HEK293 (cell line): ENCODE measurements at regions not wholly inside any gene's neighbourhood (a gene's known extent, or its start where the extent isn't known, plus 50 kb on each side); places are given as distances from the start of the nearest gene placed in this dataset.

Source experiments
- CTCF ChIA-PET: fragments of 350-600 bp; formaldehyde crosslinking; extraction: SDS; loops from one replicate; lab custom pipeline; 2021; ENCODE audit warnings: antibody characterized with exemption; lab: Yijun Ruan, JAX
- POLR2A ChIA-PET: fragments of 300-600 bp; formaldehyde crosslinking; extraction: SDS; loops from one replicate; lab custom pipeline; 2020; ENCODE audit warnings: antibody characterized with exemption, inconsistent platforms; lab: Yijun Ruan, JAX
- H3K27ac ChIP-seq: fragments of 200-500 bp; sonication (Bioruptor generic); 2 replicates; pipeline ENCODE4 v1.5.1; 2014; ENCODE audit warnings: low read depth, low read length, control low read depth, inconsistent platforms; ENCODE audit errors: extremely low read depth
- H3K36me3 ChIP-seq, 2 experiments: fragments of 200-500 bp in 1 of 2; sonication (Bioruptor generic) in 1 of 2; 1 replicate in 1 of 2; 2 replicates in 1 of 2; pipeline ENCODE4 v1.5.1; 2014 to 2017; ENCODE audit warnings: inconsistent platforms in 2 of 2, low read length in 2 of 2; ENCODE audit not compliant: control insufficient read depth in 2 of 2, insufficient read depth in 1 of 2
- H3K4me1 ChIP-seq: fragments of 200-500 bp; sonication (Bioruptor generic); 2 replicates; pipeline ENCODE4 v1.5.1; 2014; ENCODE audit warnings: mild to moderate bottlenecking, low read length, inconsistent platforms; ENCODE audit not compliant: control insufficient read depth, insufficient read depth
- H3K4me3 ChIP-seq: 2 replicates; pipeline ENCODE4 v1.5.1; 2011; ENCODE audit warnings: low read depth, mild to moderate bottlenecking, control low read depth, low read length, moderate library complexity
- H3K9me3 ChIP-seq: fragments of 200-500 bp; sonication (Bioruptor generic); 2 replicates; pipeline ENCODE4 v1.5.1; 2014; ENCODE audit warnings: low read depth, low read length, inconsistent platforms; ENCODE audit not compliant: control insufficient read depth, insufficient read depth
- TCF7L2 ChIP-seq: IDR thresholded peaks from 2 replicates; pipeline ENCODE4 v1.6.1; 2011; ENCODE audit warnings: low read depth, mild to moderate bottlenecking, inconsistent platforms, low read length, moderate library complexity, borderline replicate concordance
- WT1 ChIP-seq: fragments of 450-650 bp; formaldehyde crosslinking; IDR thresholded peaks from 2 replicates; pipeline ENCODE4 v1.5.1; 2016; ENCODE audit warnings: missing biosample characterization, missing genetic modification characterization
- ZBTB7A ChIP-seq: fragments of 450-650 bp; formaldehyde crosslinking; IDR thresholded peaks from 2 replicates; pipeline ENCODE4 v1.5.1; 2016; ENCODE audit warnings: low read depth, missing biosample characterization, missing genetic modification characterization
- ZNF302 ChIP-seq: fragments of 450-650 bp; formaldehyde crosslinking; IDR thresholded peaks from 2 replicates; pipeline ENCODE4 v1.5.1; 2016; ENCODE audit warnings: missing biosample characterization, missing genetic modification characterization, low read depth
- ZNF549 ChIP-seq: fragments of 450-650 bp; IDR thresholded peaks from 2 replicates; pipeline ENCODE4 v1.5.1; 2018; ENCODE audit warnings: missing biosample characterization, missing genetic modification characterization, mild to moderate bottlenecking, inconsistent platforms, moderate library complexity
- ZNF560 ChIP-seq: fragments of 450-650 bp; formaldehyde crosslinking; IDR thresholded peaks from 2 replicates; pipeline ENCODE4 v1.5.1; 2017; ENCODE audit warnings: missing biosample characterization, missing genetic modification characterization, borderline replicate concordance
- ZNF692 ChIP-seq: fragments of 450-650 bp; formaldehyde crosslinking; IDR thresholded peaks from 2 replicates; pipeline ENCODE4 v1.5.1; 2016; ENCODE audit warnings: missing biosample characterization, missing genetic modification characterization
- TF ChIP-seq, protein P1 (sequence below): fragments of 450-650 bp; formaldehyde crosslinking; IDR thresholded peaks from 2 replicates; pipeline ENCODE4 v1.5.1; 2016; ENCODE audit warnings: missing biosample characterization, missing genetic modification characterization
- TF ChIP-seq, protein P2 (sequence below): fragments of 450-650 bp; formaldehyde crosslinking; IDR thresholded peaks from 2 replicates; pipeline ENCODE4 v1.5.1; 2017; ENCODE audit warnings: missing biosample characterization, missing genetic modification characterization
- TF ChIP-seq, protein P3 (sequence below): fragments of 450-650 bp; formaldehyde crosslinking; IDR thresholded peaks from 2 replicates; pipeline ENCODE4 v1.5.1; 2016; ENCODE audit warnings: missing biosample characterization, missing genetic modification characterization, borderline replicate concordance
- TF ChIP-seq, protein P4 (sequence below): fragments of 450-650 bp; formaldehyde crosslinking; conservative IDR thresholded peaks from 2 replicates; pipeline ENCODE4 v1.5.1; 2016; ENCODE audit warnings: low read depth, missing biosample characterization, missing genetic modification characterization
- TF ChIP-seq, protein P5 (sequence below): fragments of 450-650 bp; IDR thresholded peaks from 2 replicates; pipeline ENCODE4 v1.5.1; 2018; ENCODE audit warnings: missing biosample characterization, mild to moderate bottlenecking, missing genetic modification characterization
- TF ChIP-seq, protein P6 (sequence below): fragments of 450-650 bp; formaldehyde crosslinking; IDR thresholded peaks from 2 replicates; pipeline ENCODE4 v1.5.1; 2017; ENCODE audit warnings: missing biosample characterization, missing genetic modification characterization

DNA sequence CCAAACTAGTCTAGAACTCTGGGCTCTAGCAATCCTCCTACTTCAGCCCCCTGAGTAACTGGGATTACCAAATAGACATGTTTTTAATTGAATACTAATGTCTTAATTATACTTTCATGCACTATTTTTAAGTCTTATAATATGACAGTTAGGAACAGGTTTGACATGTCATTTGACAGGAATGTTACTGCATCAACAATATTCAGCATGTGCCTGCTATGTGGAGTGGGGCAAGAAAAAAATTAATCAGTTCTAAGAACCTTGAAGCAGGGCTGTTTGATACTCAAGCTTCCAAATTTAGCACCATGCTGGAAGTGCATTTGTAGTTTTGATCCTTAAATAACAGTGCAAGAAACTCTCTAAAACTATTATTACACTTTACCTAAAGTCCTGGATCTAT, 265.3 kb downstream of the MZT1 start:
- ChIA-PET POLR2A (no interaction called here), CTCF (interaction anchor here (0.5 kb wide), 1 partner anchor 480 kb away, joined by 4 read pairs; no protein-coding TSS in a partner anchor)
- H3K4me1 ChIP-seq: no peaks in the 10 kb centered on the region

GRCh38 chr13:72458701-72459100, 268.7 kb downstream of the MZT1 start:
- Histone ChIP-seq H3K4me1 (no peaks in the 10 kb centered on the region), H3K27ac (no peak overlapping the region), H3K9me3 (no peaks in the 10 kb centered on the region), H3K36me3 (no peaks in the 10 kb centered on the region), H3K4me3 (no peak overlapping the region)
- ChIA-PET CTCF (interaction anchor here (0.6 kb wide), 1 partner anchor 1012 kb away, joined by 3 read pairs; no protein-coding TSS in a partner anchor), POLR2A (no interaction called here)
- TF ChIP-seq, protein P1, sequence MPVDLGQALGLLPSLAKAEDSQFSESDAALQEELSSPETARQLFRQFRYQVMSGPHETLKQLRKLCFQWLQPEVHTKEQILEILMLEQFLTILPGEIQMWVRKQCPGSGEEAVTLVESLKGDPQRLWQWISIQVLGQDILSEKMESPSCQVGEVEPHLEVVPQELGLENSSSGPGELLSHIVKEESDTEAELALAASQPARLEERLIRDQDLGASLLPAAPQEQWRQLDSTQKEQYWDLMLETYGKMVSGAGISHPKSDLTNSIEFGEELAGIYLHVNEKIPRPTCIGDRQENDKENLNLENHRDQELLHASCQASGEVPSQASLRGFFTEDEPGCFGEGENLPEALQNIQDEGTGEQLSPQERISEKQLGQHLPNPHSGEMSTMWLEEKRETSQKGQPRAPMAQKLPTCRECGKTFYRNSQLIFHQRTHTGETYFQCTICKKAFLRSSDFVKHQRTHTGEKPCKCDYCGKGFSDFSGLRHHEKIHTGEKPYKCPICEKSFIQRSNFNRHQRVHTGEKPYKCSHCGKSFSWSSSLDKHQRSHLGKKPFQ: no peak
- TF ChIP-seq ZNF560: no peak
- no peak for TF ChIP-seq ZNF302 (tag by site-specific recombination)
- TF ChIP-seq ZNF549 (tag by site-specific recombination): no peak
- no peak for TF ChIP-seq TCF7L2
- TF ChIP-seq, protein P2, sequence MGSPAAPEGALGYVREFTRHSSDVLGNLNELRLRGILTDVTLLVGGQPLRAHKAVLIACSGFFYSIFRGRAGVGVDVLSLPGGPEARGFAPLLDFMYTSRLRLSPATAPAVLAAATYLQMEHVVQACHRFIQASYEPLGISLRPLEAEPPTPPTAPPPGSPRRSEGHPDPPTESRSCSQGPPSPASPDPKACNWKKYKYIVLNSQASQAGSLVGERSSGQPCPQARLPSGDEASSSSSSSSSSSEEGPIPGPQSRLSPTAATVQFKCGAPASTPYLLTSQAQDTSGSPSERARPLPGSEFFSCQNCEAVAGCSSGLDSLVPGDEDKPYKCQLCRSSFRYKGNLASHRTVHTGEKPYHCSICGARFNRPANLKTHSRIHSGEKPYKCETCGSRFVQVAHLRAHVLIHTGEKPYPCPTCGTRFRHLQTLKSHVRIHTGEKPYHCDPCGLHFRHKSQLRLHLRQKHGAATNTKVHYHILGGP: no peak
- TF ChIP-seq, protein P3, sequence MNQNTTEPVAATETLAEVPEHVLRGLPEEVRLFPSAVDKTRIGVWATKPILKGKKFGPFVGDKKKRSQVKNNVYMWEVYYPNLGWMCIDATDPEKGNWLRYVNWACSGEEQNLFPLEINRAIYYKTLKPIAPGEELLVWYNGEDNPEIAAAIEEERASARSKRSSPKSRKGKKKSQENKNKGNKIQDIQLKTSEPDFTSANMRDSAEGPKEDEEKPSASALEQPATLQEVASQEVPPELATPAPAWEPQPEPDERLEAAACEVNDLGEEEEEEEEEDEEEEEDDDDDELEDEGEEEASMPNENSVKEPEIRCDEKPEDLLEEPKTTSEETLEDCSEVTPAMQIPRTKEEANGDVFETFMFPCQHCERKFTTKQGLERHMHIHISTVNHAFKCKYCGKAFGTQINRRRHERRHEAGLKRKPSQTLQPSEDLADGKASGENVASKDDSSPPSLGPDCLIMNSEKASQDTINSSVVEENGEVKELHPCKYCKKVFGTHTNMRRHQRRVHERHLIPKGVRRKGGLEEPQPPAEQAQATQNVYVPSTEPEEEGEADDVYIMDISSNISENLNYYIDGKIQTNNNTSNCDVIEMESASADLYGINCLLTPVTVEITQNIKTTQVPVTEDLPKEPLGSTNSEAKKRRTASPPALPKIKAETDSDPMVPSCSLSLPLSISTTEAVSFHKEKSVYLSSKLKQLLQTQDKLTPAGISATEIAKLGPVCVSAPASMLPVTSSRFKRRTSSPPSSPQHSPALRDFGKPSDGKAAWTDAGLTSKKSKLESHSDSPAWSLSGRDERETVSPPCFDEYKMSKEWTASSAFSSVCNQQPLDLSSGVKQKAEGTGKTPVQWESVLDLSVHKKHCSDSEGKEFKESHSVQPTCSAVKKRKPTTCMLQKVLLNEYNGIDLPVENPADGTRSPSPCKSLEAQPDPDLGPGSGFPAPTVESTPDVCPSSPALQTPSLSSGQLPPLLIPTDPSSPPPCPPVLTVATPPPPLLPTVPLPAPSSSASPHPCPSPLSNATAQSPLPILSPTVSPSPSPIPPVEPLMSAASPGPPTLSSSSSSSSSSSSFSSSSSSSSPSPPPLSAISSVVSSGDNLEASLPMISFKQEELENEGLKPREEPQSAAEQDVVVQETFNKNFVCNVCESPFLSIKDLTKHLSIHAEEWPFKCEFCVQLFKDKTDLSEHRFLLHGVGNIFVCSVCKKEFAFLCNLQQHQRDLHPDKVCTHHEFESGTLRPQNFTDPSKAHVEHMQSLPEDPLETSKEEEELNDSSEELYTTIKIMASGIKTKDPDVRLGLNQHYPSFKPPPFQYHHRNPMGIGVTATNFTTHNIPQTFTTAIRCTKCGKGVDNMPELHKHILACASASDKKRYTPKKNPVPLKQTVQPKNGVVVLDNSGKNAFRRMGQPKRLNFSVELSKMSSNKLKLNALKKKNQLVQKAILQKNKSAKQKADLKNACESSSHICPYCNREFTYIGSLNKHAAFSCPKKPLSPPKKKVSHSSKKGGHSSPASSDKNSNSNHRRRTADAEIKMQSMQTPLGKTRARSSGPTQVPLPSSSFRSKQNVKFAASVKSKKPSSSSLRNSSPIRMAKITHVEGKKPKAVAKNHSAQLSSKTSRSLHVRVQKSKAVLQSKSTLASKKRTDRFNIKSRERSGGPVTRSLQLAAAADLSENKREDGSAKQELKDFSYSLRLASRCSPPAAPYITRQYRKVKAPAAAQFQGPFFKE: no peak
- no peak for TF ChIP-seq ZBTB7A (tag by site-specific recombination)
- no peak for TF ChIP-seq WT1
- TF ChIP-seq, protein P4, sequence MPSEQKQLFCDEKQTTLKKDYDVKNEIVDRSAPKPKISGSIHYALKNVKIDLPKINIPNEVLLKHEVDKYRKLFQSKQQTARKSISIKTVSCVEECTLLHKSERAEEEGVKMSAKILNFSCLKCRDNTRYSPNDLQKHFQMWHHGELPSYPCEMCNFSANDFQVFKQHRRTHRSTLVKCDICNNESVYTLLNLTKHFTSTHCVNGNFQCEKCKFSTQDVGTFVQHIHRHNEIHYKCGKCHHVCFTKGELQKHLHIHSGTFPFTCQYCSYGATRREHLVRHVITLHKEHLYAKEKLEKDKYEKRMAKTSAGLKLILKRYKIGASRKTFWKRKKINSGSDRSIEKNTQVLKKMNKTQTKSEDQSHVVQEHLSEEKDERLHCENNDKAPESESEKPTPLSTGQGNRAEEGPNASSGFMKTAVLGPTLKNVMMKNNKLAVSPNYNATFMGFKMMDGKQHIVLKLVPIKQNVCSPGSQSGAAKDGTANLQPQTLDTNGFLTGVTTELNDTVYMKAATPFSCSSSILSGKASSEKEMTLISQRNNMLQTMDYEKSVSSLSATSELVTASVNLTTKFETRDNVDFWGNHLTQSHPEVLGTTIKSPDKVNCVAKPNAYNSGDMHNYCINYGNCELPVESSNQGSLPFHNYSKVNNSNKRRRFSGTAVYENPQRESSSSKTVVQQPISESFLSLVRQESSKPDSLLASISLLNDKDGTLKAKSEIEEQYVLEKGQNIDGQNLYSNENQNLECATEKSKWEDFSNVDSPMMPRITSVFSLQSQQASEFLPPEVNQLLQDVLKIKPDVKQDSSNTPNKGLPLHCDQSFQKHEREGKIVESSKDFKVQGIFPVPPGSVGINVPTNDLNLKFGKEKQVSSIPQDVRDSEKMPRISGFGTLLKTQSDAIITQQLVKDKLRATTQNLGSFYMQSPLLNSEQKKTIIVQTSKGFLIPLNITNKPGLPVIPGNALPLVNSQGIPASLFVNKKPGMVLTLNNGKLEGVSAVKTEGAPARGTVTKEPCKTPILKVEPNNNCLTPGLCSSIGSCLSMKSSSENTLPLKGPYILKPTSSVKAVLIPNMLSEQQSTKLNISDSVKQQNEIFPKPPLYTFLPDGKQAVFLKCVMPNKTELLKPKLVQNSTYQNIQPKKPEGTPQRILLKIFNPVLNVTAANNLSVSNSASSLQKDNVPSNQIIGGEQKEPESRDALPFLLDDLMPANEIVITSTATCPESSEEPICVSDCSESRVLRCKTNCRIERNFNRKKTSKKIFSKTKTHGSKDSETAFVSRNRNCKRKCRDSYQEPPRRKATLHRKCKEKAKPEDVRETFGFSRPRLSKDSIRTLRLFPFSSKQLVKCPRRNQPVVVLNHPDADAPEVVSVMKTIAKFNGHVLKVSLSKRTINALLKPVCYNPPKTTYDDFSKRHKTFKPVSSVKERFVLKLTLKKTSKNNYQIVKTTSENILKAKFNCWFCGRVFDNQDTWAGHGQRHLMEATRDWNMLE: no peak
- TF ChIP-seq, protein P5, sequence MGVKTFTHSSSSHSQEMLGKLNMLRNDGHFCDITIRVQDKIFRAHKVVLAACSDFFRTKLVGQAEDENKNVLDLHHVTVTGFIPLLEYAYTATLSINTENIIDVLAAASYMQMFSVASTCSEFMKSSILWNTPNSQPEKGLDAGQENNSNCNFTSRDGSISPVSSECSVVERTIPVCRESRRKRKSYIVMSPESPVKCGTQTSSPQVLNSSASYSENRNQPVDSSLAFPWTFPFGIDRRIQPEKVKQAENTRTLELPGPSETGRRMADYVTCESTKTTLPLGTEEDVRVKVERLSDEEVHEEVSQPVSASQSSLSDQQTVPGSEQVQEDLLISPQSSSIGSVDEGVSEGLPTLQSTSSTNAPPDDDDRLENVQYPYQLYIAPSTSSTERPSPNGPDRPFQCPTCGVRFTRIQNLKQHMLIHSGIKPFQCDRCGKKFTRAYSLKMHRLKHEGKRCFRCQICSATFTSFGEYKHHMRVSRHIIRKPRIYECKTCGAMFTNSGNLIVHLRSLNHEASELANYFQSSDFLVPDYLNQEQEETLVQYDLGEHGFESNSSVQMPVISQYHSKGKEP (tag by site-specific recombination): no peak
- TF ChIP-seq, protein P6, sequence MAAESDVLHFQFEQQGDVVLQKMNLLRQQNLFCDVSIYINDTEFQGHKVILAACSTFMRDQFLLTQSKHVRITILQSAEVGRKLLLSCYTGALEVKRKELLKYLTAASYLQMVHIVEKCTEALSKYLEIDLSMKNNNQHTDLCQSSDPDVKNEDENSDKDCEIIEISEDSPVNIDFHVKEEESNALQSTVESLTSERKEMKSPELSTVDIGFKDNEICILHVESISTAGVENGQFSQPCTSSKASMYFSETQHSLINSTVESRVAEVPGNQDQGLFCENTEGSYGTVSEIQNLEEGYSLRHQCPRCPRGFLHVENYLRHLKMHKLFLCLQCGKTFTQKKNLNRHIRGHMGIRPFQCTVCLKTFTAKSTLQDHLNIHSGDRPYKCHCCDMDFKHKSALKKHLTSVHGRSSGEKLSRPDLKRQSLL (tag by site-specific recombination): no peak

More for the DNA sequence above, 265.3 kb downstream of the MZT1 start:
- H3K4me3 ChIP-seq: no peak overlapping the region
- H3K27ac ChIP-seq: no peak overlapping the region
- H3K36me3 ChIP-seq: no peaks in the 10 kb centered on the region
- TF ChIP-seq ZNF692: no peak
- no peaks in the 10 kb centered on the region for H3K9me3 ChIP-seq
